ENCODE measurements at regions not wholly inside any gene's neighbourhood (a gene's known extent, or its start where the extent isn't known, plus 50 kb on each side); places are given as distances from the start of the nearest gene placed in this dataset.

- DNase-seq = no peak
These were observed 2209.2 kb downstream of the MAT2B start for GRCh38 chr5:165714598-165714997.

DNA sequence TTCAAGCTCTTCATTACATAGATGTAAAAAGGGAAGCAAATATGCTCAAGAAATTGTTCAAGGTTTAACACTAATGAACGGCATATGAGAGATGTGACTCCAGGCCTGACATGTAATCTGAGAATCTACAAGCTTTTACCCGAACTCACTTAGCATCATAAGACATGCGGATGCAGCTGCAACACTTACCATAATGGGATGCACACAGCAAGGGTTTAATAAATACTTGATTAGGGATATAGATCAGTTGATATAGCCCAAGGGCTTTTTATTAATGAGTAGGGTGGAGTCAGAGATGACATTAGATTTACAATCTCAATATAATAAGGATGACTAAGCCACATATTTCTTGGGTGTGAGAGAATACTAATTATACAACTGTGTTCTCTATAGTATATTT lies 2215.5 kb downstream of the MAT2B start:
- no peak for DNase-seq

- DNase-seq = no peak
These were observed 2217.0 kb downstream of the MAT2B start for GRCh38 chr5:165722401-165722800.

DNA sequence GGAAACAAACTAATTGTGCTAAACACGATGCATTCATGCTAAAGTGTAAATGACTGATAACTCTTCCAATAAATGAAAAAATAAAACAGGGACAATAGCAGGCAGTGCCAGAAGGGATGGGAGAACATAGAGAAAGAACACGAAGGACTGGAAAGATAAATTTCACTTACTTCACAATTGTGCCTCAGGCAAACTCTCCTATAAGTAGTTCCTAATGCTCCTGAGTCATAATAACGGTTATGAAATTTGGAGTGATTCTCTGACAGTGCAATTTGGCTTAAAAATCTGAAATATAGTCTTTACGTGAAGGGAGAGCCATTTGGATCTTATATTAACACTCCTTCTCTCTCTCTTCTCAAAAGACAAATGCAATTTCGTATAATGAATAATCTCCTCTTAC lies 2218.5 kb downstream of the MAT2B start:
- no peak for DNase-seq

DNA sequence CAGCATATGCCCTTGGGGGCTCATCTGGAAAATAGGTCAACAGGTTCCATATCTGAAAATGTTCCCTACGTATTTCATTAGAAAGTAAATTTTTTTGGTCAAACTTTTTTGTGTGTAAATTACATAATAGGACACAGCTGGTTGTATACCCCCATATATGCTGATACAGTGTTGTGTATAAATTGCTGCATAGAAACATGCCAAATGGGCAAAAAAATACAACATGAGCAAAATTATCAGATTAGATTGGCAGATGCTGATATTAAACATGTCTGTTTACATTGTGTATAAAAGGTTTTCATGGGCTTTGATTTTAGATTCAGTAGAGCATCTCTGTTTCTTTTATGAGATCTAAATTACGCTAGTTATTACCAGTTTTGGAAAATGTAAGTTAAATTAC lies 2223.0 kb downstream of the MAT2B start:
- DNase-seq = no peak

DNA sequence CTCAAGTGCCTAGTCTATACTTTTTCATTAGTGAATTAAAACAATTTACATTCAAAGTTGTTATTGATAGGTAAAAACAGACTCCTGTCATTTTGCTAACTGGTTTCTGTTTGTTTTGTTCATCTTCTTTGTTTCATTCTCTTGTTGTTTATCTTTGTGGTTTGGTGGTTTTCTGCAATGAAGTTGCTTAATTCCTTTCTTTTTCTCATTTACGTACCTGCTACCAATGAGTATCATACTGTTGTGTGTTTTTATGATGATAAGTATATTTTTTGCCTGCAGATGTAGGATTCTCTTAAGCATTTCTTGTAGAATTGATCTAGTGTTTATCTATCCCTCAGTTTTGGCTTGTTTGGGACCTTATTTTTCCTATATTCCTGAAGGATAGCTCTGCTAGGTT lies 2230.0 kb downstream of the MAT2B start:
- DNase-seq = no peak

DNA sequence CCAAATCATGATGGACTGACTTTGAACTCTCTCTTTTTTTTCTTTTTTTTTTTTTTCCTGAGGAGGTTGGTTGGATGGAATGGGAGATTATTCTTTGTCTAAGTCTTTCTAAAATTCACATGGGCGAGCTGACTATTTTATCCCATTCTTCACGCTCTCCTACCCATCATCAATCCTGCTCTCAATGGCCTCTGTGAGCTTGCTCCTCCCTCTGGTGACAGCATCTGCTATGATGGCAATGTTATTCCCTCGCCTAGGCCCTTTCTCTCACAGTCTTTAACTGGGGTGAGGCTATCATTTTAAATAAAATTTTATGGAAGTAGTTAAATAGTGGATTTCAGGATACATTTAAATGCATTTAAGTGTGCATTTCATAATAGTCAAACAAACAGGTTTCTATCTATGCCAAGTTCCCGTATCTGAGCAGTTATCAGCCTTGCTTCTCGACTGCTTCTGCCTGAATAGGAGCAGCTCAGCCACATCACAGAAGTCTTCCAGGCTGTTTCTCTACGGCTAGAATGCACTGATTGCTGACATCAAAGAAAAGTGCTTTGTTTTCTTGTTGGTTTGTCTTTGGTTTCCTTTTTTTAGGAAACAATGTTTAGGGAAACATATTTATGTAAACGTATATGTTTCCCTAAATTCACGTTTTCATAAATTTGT lies 2233.8 kb downstream of the MAT2B start:
- DNase-seq = no peak

DNA sequence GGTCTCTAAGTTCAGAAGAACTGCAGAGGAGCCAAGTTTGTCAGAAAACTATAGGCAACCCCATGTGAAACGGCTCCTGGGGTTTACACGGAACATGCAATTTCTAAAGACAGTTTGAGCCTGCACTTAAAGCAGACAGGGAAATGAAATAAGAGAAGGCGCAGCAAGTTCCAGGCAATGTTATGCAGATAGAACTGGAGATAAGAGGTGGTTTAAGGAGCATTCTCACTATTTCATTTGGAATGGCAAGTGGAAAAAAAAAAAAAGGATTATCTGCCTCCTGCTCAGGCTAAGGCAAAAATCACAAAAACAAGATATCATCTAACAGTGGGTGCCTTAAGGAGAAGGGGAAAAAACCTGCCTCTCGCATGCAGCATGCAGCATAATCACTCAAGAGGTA lies 2252.4 kb downstream of the MAT2B start:
- no peak for DNase-seq

- no peak for DNase-seq
These were observed 2269.7 kb downstream of the MAT2B start for GRCh38 chr5:165775111-165775510.

DNA sequence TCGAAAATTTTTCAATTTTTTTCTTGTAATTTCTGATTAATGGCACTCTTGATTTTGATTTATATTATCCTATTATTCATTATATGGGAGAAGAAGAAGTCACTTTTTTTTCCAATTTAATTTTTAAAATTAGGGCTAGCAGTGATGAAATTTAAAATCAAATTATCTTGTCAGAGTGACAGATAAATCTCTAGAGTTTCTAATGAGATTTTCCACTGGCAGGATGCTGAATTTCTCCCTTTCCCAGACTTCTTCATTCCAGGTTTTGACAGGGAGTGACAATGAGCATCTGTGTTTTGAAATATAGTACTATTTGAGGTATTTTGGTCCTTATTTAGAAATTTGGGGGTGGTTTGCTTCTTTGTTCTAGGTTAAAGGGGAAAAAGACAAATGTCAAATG lies 2274.1 kb downstream of the MAT2B start:
- no peak for DNase-seq

DNA sequence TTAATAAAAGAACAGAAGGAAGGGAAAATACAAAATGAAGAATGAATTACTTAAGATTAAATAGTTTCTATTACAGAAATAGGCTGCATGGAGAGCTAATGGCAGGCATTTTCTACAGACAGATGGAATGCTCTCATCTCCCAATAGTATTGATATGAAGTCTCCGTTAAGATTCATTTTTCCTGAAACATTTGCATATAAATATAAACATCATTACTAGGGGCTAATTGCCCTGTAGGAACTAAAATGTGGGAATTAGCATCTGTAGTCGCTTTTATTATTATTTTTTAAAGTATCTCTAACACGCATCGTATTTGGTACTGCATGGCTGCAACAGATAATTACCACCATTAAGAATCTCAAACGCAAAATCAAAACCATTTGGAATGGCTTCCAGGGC lies 2275.5 kb downstream of the MAT2B start:
- no peak for DNase-seq

- no peak for DNase-seq
These were observed 2276.3 kb downstream of the MAT2B start for GRCh38 chr5:165781738-165782137.

GRCh38 chr5:165783024-165783423 lies 2277.6 kb downstream of the MAT2B start:
- no peak for DNase-seq

DNA sequence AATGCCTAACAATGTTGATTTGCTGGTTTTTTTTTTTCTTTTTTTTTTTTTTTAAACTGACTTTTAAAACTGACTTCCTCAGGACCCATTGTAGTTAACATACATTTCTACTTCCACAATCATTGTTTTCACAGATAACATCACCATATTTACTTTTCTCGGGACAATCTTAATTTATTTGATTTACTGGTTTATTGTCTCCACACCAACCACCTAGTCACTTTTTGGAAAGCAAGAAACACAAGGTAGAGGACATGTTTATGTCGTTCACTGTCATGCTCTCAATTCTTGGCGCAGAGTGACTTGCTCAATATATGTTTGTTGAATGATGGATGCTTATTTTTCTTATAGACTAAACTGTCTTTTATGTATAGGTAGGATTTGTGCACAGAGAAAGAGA lies 2280.7 kb downstream of the MAT2B start:
- no peak for DNase-seq

DNA sequence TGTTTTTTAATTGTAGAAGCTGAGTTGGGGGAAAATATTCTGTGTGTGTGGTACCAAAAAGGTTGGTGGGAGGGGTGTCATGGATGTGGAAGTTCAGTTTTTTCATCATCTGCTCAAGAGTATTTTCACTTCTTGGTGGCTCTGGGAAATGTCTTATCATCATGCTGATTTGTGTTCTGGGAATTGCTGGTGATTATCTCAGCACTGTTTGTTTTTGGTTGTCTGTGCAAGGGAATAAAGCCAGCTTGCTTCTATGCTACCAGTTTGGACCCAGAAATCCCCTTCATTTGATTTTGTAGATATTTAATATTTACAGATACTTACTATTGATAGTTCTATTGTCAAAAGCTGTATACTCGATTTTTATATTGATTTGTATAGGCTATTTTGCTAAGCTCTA lies 2289.7 kb downstream of the MAT2B start:
- no peak for DNase-seq

- DNase-seq = no peak
These were observed 2300.3 kb downstream of the MAT2B start for GRCh38 chr5:165805756-165806155.

- no peak for DNase-seq
These were observed 2302.9 kb downstream of the MAT2B start for GRCh38 chr5:165808335-165808734.

DNA sequence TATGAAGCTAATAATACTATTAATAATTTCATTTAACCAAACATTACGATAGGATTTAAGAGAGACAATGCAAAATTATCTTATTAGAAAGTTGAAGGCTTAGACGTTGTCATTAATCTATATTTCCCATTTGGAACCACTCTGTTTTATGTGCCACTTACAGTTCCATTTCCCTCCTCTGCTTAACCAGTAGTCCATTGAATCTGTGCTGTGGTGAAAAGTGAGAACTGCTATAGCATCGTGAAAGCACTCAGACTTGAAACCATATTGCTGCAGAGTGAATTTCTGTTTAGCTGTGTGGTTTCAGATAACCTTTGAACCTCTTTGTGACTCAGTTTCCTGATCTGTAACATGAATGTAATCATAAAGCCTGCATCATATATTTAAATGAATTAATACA lies 2304.5 kb downstream of the MAT2B start:
- no peak for DNase-seq

DNA sequence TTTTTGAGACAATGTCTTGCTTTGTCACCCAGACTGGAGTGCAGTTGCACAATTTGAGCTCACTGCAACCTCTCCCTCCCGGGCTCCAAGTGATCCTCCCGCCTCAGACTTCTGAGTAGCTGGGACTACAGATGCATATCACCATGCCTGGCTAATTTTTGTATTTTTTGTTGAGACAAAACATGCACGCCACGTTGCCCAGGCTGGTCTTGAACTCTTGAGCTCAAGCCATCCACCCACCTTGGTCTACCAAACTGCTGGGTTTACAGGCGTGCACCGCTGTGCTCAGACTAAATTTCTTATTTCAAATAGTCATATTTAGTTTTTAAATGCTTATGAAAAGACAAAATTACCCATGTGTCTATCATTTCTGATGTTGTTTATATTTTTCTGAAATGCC lies 2324.1 kb downstream of the MAT2B start:
- DNase-seq = no peak

- DNase-seq = no peak
These were observed 2329.5 kb downstream of the MAT2B start for GRCh38 chr5:165834891-165835290.

GRCh38 chr5:165836046-165836445 lies 2330.6 kb downstream of the MAT2B start:
- DNase-seq = no peak

DNA sequence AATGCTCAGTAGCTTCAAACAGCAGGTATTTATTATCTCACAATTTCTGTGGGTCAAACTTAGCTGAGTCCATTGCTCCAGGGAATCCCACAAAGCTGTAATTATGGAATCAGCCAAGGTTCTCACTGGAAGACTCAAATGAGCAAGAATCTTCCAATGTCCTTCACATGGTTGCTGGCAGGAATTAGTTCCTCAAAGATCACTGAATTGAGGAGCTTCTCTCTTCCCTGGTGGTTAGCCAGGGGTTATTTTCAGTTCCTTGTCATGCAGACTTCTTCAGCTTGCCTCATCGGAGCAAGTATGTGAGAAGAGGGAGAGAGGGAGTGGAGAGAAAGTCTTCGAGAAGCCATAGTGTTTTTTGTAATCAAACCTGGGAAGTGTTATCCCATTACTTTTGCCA lies 2331.9 kb downstream of the MAT2B start:
- DNase-seq = no peak

DNA sequence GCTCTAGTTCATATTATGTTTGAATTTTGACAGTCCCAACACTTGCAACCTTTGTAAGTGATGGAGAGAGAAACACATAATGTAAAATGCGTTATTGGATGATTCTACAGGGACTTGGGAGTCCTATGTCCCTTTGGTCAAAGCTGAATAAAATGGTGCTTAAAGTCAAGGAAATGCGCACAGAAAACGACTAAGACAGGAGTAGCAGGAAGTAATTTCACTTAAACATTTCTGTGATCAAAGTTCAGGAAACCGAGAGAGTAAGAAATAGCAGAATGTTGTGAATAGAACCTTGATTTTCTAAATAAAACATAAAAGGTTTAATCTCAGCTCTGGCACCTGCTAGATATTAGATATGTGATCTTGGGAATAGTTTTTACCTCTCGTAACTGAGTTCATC lies 2339.2 kb downstream of the MAT2B start:
- DNase-seq = no peak

DNA sequence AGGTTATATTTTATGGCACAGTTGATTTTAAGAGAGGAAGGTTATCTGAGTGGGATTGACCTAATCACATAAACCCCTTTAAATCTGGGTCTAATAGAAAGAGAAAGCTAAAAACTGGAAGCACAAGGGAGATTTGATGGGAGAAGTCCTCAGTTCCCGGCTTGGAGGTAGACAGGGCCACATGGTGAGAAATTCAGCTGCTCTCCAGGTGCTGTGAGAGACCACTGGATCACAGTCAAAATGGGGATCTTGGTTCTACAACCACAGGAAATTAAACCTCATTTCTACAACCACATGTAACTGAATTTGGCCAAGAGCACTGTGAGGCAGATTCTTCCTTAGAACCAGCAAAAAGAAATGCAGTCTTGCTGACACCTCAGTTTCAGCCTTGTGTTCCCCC lies 2352.7 kb downstream of the MAT2B start:
- DNase-seq = no peak

DNA sequence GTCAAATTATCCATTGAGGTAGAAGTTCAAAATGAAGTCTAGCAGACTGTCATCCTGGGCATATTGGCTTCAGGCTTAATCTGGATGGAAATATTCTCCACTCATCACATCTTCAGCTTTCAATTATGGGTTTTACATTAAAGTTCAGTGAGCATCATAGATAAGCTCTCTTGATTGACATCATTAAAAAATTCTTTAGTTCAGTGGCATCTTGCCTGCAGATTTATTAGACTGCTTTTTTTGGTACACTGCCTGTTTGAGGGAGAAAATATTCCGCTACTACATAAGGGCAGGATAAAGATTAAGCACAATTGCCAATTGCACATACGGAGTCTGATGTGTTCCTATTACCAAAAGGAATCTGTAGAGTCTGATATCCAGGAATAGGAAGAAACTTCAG lies 2353.8 kb downstream of the MAT2B start:
- no peak for DNase-seq

Measured in right kidney (tissue), 1 donor.